Skin epidermis (tissue), 12 donors: ENCODE measurements at regions not wholly inside any gene's neighbourhood (a gene's known extent, or its start where the extent isn't known, plus 50 kb on each side); places are given as distances from the start of the nearest gene placed in this dataset.
"Not testable (repeated sequence)": the region's sequence is repeated elsewhere in the genome, so short reads cannot be mapped to it uniquely, and the experiment has no call there.

Experiments used
- H3K27ac ChIP-seq, 21 experiments: fragments of 200-600 bp; sonication (generic) in 11 of 21; one replicate each; pipeline ENCODE4 v1.5.0; 2020; ENCODE audit warnings: mild to moderate bottlenecking in 3 of 21, inconsistent platforms in 2 of 21, moderate library complexity in 2 of 21
- H3K4me3 ChIP-seq, 7 experiments: fragments of 200-600 bp; sonication (generic) in 2 of 7; one replicate each; pipeline ENCODE4 v1.5.0; 2020; ENCODE audit warnings: inconsistent platforms in 2 of 7, mild to moderate bottlenecking in 2 of 7, moderate library complexity in 1 of 7

DNA sequence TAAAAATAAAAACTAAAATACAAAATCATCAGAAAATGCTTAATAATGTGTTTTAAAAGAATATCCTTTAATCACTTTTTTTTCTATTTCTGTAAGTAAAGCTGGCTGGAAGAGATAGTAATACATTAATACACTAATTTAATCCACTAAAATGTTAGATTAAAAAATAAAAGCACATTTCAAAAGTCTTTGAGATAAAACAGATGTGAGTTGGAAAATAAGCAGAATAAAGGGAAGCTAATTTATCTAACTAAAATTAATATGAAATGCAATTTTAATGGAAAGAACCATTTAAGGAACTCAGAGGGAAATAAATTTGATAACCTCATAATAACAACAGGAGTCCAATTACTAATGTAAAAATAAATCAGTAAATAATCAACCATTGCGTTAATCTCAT, 774.8 kb upstream of the MBL2 start:
- Histone ChIP-seq H3K4me3 (no peak overlapping the region), H3K27ac (no peak overlapping the region)

DNA sequence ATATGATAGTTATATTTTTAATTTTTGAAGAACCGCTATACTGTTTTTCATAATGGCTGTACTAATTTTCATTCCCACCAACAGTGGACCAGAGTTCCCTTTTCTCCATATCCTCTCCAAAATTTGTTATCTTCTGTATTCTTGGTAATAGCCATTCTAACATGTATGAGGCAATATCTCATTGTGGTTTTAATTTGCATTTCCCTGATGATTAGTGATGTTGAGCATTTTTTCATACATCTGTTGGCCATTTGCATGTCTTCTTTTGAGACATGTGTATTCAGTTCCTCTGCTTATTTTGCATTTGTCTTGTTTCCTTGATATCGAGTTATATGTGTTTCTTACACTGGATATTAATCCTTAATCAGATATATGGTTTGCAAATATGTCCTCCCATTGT, 770.8 kb upstream of the MBL2 start:
- Histone ChIP-seq H3K27ac (no peak overlapping the region), H3K4me3 (no peak overlapping the region)

DNA sequence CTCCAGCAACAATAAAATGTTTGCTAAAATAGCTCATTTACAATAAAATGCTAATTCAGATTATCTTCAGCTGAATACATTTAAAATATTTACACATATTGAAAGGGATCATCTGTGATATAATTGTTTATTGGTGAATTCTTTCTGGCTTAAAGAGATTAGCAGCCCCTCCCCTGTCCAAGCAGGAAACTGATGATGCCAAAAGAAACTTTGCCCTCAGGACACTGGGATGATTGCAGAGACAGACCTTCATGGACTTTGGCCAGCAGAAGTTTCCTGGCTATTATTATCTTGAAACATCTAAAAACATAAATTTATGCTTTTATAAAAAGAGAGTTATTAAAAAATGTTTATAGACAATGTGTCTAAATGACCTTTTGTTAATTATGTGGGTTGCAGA, 764.9 kb upstream of the MBL2 start:
- Histone ChIP-seq H3K27ac (no peak overlapping the region), H3K4me3 (no peak overlapping the region)

- H3K27ac ChIP-seq: no peak overlapping the region
- no peak overlapping the region for H3K4me3 ChIP-seq
Measured at GRCh38 chr10:53536322-53536721, 763.7 kb upstream of the MBL2 start.

DNA sequence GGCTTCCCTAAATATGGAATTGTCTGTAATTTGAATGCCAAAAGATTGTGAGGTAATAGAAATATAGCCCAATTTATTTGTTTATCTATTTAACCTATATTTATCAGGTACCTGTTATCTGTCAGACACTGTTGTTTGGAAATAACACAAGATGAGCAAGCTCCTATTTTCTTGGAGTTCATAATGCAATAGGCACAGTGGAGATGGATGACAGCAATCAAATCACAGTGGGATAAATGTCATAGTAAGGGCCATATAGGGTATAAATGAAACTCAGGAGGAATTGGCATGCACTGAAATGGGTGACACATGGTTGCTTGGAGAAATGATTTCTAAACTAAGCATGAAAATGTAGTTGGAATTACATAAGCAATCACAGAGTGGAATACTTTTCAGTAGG, 761.8 kb upstream of the MBL2 start:
- H3K27ac ChIP-seq: no peak overlapping the region
- no peak overlapping the region for H3K4me3 ChIP-seq

DNA sequence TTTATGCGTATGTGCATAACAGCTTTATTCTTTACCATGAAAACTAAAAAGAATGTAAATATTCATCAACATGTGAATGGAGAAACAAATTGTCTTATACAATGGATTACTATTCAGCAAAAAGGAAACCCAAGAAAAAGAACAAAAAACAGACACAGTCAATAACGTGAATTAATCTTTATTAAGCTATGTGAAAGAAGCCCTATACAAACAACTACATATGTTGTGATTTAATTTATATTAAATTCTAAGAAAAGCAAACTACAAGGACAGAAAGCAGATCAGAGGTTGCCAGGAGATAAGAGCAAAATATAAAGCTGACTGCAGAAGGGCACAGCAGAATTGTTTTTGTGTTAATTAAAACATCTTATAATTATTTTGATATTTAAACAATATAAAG, 756.4 kb upstream of the MBL2 start:
- H3K27ac ChIP-seq: no peak overlapping the region
- H3K4me3 ChIP-seq: no peak overlapping the region

- Histone ChIP-seq H3K4me3 (no peak overlapping the region), H3K27ac (no peak overlapping the region)
Measured at GRCh38 chr10:53521046-53521445, 748.5 kb upstream of the MBL2 start.

- H3K27ac ChIP-seq: no peak overlapping the region
- no peak overlapping the region for H3K4me3 ChIP-seq
Measured at GRCh38 chr10:53508197-53508596, 735.6 kb upstream of the MBL2 start.

- not testable (repeated sequence) for H3K4me3 ChIP-seq, H3K27ac ChIP-seq
Measured at GRCh38 chr10:53504492-53504891, 731.9 kb upstream of the MBL2 start.

GRCh38 chr10:53491774-53492173, 719.2 kb upstream of the MBL2 start:
- Histone ChIP-seq H3K4me3 (no peak overlapping the region), H3K27ac (no peak overlapping the region)

GRCh38 chr10:53490553-53490952, 718.0 kb upstream of the MBL2 start:
- no peak overlapping the region for H3K4me3 ChIP-seq
- no peak overlapping the region for H3K27ac ChIP-seq

GRCh38 chr10:53489335-53490182, 717.0 kb upstream of the MBL2 start:
- no peak overlapping the region for H3K27ac ChIP-seq
- no peak overlapping the region for H3K4me3 ChIP-seq

GRCh38 chr10:53487019-53487983, 714.7 kb upstream of the MBL2 start:
- no peak overlapping the region for H3K27ac ChIP-seq

DNA sequence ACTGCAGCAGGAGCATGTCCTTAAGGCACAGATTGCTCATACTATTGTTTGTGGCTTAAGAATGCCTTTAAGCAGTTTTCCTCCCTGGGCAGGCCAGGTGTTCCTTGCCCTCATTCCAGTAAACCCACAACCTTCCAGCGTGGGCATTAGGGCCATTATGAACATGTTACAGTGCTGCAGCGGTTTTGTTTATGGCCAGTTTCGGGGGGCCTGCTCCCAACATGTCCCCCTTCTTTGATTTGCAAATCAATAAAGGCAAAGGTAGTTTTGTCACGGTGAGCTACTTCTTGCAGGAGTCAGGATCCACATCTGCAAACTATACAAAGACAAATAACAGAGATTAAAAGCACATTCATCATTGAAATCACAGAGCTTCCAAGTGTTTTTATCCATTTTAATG, 712.8 kb upstream of the MBL2 start:
- H3K4me3 ChIP-seq, H3K27ac ChIP-seq: not testable (repeated sequence)

More at GRCh38 chr10:53487019-53487983, 714.7 kb upstream of the MBL2 start:
- H3K4me3 ChIP-seq: no peak overlapping the region

- Histone ChIP-seq H3K4me3 (no peak overlapping the region), H3K27ac (no peak overlapping the region)
Measured at GRCh38 chr10:53479365-53479764, 706.8 kb upstream of the MBL2 start.

DNA sequence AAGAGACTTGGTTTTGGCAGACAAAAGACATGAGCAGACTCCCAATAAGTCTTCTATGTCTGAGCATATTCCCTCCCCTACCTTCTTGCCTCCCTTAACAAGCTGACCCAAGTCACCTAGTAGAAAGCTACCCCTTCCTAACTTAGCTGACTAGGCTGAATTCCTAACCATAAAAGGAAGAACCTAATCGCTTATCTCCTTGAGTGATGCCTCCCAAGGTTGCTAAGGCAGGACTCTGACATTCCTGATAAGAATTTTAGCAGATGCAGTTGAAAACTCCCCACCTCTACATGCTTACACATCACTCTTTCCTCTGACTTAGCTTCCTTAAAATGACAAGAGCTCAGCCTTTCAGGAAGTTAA, 704.7 kb upstream of the MBL2 start:
- Histone ChIP-seq H3K4me3 (no peak overlapping the region), H3K27ac (no peak overlapping the region)

DNA sequence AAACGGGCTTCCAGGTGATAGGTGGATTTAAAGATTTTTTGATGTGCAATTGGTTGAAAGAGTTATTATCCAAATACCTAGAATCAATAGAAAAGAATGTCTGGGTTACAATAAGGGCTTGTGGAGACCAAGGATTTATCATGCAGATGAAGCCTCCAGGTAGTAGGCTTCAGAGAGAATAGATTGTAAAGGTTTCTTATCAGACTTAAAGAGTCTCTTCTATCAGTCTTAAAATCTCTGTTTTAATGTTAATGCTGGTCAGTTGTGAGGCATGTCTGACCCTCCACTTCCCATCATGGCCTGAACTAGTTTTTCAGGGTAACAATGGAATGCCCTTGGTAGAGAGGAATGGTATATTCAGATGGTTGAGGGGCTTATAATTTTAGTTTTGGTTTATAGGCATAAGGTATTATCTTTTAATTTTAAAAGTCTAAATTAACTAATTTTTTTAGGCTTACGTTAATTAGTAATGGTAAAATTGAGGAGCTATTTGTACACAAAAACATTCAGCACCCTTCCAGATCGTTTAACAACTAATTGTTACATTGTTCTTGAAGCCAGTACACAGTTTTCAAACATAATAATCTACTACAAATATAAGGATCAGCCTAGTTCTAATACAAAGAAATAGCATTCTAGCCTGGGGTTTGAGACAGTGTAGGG, 704.2 kb upstream of the MBL2 start:
- H3K27ac ChIP-seq: no peak overlapping the region
- H3K4me3 ChIP-seq: no peak overlapping the region

- Histone ChIP-seq H3K4me3 (no peak overlapping the region), H3K27ac (no peak overlapping the region)
Measured at GRCh38 chr10:53469383-53469782, 696.8 kb upstream of the MBL2 start.

DNA sequence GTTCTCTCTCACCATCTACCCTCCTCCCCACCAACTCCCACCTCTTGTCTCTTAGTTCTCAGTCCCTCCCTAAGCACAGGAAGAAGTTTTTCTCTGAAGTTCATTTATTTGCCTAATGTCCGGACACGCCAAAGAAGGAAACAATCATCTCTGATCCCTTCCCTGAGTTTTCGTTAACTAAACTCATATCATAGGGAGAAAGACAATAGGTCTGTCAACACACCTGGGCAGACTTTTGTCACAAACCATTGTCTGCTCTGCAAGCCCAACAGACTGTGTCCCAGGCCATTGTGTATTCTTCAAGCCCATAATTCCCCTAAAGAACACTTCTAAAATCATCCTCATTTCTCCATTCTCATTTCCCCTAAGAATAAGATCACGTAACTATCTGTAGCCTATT, 691.0 kb upstream of the MBL2 start:
- Histone ChIP-seq H3K27ac (no peak overlapping the region), H3K4me3 (no peak overlapping the region)

GRCh38 chr10:53458007-53458406, 685.4 kb upstream of the MBL2 start:
- Histone ChIP-seq H3K4me3 (no peak overlapping the region), H3K27ac (no peak overlapping the region)
